HPDE6-E6E7 (cell line): ENCODE measurements at regions not wholly inside any gene's neighbourhood (a gene's known extent, or its start where the extent isn't known, plus 50 kb on each side); places are given as distances from the start of the nearest gene placed in this dataset.
"Not testable (repeated sequence)": the region's sequence is repeated elsewhere in the genome, so short reads cannot be mapped to it uniquely, and the experiment has no call there.

ENCODE experiments used
- DNase-seq: peaks from one replicate; pipeline ENCODE4 v3.0.0; 2011; ENCODE audit warnings: missing footprints; ENCODE audit errors: extremely low spot score

DNA sequence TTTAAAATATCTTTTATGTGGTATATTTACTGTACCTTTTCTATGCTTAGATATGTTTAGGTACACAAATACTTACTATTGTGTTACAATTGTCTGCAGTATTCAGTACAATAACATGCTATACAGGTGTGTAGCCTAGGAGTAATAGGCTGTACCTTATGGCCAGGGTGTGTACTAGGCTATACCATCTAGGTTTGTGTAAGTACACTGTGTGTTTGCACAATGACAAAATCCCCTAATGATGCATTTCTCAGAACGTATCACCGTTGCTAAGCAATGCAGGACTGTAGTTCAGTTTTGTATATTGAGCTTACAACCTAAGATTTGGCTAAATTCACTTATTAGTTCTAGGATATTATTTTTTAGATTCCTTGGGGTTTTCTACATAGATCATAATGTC is 332.3 kb upstream of the HS6ST1 start:
- DNase-seq, result no peak

DNA sequence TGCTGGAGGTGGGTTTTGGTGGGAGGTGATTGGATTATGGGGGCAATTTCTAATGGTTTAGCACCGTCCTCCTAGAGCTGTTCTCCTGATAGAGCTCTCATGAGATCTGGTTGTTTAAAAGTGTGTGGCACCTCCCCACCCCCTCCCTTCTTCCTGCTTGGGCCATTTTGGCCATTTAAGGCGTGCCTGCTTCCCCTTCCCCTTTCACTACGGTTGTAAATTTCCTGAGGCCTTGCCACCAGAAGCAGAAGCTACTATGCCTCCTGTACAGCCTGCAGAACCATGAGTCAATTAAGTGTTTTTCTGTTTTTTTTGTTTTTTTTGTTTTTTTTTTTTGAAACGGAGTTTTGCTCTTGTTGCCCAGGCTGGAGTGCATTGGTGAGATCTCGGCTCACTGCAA is 335.7 kb upstream of the HS6ST1 start:
- no peak for DNase-seq

DNA sequence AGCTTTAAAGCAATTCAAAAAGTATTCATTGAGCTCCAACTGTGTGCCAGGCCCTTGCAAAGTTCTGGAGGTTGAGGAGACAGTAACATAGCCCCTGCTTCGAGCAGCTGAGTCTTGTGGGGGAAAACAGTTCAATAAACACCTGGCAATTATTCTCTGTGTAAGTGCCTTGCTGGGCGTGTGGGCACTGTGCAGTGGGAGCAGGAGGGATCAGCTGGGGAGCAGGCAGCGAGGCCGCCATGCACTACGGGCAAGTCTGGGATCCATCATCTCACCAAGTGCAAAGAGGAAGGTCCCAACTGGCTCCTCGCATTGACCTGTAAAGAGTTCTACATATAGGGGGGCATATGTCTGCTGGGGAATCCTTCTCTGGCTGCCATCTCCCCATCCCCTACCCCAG is 342.2 kb upstream of the HS6ST1 start:
- DNase-seq, result no peak

DNA sequence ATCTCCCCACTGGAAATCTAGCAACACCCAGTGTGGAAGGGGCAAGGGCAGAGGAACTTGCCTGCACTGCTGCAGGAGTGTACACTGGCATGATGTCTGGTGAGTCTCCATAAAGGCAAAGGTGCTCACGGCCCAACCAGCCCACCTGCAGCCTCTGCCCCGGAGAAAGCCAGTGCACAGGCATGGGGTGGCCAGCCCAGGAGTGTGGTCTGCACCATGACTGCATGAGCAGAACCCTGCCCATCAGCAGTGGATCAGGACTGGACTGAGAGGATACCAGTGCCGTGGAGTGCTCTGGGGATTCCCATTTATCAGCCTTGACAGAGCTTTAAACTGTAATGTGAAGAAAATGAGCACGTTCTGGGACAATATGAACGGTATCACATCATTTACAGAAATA is 342.6 kb upstream of the HS6ST1 start:
- DNase-seq, result no peak

DNA sequence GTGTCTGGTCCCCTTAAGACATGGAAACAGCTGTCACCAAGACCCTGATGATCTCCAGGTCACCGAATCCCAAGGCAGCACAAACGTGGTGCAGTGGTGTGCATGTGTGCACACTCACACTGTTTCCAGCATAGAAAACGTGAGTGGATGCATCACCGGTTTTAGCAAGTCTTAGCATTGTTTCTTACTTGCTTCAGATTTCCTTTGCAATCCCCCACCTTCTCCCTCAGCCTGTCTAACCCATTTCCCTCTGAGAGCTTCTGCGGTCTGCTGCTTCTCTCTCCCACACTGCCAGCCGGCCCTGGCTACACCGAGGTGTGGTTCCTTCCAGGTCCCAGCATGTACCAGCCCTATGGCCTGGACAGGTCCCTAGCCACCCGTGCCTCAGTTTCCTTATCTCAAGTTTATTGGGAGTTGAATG is 343.4 kb upstream of the HS6ST1 start:
- DNase-seq, result no peak

DNA sequence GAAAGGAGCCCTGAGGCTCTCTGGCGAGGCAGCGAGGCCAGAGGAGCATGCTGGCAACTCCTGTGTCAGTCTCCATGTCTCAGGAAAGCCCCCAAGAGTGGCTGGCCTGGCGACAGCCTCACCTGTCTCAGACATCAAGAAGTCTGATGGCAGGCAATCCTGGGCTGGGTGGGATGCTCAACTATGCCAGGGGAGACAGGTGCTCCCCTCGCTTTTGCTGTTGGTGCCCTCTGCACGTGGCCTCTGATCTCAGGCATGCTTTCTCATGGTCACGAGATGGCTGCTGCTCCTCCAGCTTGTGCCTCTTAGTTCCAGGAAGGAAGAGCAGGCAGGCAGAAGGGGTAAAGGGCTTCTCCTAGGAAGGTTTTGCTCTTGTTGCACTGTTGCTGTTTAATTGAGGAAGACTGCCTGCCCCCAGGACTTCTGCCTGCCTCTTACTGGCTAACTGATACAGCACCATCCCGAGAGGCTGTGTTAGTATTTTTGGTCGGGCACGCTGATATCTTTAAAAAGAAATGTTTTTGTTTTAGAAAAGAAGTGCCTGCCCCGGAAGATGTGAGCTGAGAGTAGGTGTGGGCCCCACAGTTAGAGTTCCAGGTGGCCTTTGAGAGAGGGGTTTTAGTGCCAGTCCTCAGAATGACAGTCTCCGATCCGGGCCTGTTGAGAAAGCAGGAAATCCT is 344.8 kb upstream of the HS6ST1 start:
- DNase-seq, result no peak

DNA sequence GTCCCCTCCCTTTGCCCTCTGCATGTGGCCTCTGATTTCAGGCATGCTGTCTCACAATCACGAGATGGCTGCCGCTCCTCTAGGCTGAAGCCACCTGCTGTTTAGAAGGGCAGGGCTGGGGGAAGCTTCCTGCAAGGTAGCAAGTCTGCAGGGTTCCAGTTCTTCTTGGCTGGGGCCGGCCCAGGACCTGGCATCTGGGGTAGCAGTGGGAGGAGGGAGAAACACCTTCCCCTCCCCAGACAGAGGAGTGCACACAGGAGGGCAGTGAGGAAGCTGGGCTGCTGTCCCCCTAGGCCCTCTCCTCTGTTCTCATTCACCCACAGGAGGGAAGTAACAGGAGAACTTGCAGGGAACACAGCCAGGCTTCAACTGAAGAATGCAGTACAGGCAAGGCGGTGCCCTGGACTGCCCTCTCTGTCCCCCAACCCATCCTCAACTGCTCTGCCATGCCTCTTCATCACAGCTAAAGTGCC is 345.9 kb upstream of the HS6ST1 start:
- no peak for DNase-seq

DNA sequence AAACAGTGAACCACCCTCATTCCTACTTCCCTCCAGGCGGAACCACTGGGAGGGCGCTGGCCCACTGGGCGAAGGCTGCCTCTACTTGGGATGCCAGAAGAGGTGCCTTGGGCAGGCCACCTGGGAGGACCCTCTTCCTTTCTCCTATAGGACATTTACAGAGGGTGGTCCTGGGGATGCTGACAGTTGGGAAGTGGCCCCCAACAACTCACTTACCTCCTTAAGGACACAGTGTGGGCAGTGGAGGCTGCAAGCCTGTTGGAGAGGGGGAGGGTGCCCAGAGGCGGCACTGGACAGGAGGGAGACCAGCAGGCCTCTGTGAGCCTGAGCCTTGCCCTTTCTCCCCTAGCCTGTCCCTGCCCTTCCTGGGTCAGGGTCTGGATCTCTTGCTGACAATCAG is 346.4 kb upstream of the HS6ST1 start:
- DNase-seq, result no peak

DNA sequence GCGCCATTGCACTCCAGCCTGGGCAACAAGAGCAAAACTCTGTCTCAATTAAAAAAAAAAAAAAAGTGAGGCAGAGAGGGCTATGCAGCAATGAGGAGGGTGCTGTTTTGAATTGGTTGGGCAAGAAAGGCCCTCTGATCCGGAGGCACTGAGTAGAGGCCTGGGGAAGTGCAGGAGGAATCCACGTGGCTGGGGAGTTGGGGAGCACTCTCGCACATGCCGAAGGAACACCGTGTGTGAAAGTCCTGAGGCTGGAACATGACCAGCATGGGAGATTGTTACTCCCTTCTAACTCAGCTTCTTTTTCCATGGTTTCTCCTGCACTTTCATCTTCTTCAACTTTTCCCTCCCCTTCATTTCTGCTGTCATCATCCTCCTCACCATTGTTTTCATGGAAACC is 347.9 kb upstream of the HS6ST1 start:
- no peak for DNase-seq

DNA sequence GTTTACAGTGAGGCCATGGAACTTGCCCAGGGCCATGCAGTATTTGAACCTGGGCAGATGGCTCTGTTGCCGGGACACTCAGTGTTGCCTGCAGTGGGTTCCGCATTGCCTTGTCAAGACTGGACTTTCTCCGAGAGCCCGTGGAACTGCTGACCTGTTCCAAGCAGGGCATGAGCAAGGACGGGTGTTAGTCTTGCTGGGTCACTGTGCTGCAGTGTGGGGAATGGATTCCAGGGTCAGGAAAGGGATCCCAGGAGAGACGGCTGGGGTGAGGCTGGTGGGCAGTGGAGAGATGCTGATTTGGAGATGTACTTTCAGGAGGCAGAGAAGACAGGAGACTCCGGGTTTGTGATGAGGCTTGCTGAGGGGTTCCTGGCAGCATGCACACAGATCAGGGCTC is 348.7 kb upstream of the HS6ST1 start:
- no peak for DNase-seq

DNA sequence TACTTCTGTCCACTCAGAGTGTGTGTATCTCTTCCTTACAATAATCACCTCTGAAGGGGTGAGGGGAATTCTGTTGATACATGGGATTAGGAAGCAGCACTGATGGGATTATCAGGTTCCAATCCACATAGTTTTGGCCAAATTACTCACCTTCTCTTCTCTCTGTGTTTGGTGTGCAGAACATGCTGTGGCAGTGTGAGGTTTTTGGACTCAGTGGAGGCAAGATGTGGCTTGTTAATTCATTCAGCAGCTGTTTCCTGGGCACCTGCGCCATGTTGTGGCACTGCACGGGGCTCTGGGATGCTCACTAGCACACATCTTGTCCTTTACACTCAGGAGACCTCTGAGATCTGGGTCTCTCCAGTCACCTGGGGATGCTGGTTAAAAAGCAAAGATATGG is 350.3 kb upstream of the HS6ST1 start:
- DNase-seq, result no peak

DNA sequence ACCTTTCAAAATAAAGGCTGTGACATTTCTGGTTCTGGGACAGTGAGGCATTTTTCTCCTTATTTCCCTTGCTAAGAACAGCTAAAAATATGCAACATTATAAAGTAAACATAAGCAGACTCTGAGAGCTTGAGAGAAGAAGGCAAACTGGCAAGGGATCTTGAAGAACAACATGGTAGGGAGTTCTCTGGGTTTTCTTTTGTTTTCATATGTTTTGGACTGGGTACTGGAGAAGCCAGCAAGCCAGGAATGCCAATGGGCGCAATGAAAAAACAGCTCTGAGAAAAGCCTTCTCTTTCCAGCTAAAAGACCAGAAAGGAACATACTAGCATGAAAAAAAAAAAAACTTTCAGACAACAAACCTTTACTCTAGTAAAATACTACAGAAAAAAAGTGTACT is 351.4 kb upstream of the HS6ST1 start:
- no peak for DNase-seq

DNA sequence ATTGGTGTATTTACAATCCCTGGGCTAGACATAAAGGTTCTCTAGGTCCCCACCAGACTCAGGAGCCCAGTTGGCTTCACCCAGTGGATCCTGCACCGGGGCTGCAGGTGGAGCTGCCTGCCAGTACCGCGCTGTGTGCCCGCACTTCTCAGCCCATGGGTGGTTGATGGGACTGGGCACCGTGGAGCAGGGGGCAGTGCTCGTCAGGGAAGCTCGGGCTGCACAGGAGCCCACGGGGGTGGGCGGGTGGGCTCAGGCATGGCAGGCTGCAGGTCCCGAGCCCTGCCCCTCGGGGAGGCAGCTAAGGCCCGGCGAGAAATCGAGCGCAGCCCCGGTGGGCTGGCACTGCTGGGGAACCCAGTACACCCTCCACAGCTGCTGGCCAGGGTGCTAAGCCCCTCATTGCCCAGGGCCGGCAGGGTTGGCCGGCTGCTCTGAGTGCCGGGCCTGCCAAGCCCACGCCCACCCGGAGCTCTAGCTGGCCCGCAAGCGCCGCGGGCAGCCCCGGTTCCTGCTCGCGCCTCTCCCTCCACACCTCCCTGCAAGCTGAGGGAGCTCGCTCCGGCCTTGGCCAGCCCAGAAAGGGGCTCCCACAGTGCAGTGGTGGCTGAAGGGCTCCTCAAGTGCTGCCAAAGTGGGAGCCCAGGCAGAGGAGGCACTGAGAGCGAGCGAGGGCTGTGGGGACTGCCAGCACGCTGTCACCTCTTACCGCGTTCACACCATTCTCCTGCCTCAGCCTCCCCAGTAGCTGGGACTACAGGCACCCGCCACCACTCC is 353.5 kb upstream of the HS6ST1 start:
- not testable (repeated sequence) for DNase-seq

DNA sequence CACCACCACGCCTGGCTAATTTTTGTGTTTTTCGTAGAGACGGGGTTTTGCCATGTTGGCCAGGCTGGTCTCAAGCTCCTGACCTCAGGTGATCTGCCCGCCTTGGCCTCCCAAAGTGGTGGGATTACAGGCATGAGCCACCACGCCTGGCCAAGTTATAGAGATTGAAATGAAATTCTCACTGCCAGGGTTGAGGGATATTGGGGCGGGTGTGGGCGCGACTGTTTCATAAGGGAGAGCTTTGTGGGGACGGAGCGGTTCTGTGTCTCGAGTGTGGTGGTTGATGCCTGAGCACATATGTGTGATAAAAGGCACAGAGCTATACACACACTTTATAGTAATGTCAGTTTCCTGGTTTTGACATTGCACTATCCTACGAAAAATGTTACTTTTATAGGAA is 361.0 kb upstream of the HS6ST1 start:
- DNase-seq, result not testable (repeated sequence)

DNA sequence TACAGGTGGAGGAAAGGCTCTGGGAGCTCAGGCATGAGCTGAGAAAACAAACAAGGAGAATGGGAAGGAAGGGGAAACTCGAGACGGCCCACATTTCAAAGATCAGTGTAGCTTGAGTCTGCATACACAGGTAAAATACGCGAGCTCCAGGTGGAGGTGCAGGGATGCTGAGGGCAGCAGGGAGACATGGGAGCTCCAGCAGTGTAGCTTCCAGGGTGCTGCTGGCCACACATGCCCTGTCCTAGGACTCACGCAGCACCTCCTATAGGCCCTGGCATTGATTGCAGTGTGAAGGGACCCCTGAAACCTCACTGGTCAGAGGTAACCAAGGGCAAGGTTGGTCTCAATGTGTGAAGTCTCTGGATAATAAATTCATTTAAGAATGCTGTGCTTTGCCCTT is 362.8 kb upstream of the HS6ST1 start:
- no peak for DNase-seq

DNA sequence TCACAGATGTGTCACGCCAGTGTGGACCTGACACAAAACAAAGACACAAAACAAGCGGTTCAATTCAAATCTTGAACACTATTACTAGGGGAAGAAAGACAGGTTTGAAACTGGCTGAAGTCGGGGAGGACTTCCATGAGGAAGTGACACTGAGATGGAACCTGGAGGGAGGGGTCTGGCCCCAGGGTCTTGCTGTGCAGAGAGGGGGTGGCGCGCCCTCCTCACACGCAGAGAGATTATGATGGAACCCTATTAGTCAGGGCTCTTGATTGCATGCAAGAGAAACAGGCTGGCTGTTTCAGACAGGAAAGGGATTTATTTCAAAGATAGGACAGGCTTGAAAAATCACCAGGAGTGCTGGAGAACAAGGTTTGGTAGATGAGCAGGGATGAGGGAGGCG is 363.6 kb upstream of the HS6ST1 start:
- no peak for DNase-seq

DNA sequence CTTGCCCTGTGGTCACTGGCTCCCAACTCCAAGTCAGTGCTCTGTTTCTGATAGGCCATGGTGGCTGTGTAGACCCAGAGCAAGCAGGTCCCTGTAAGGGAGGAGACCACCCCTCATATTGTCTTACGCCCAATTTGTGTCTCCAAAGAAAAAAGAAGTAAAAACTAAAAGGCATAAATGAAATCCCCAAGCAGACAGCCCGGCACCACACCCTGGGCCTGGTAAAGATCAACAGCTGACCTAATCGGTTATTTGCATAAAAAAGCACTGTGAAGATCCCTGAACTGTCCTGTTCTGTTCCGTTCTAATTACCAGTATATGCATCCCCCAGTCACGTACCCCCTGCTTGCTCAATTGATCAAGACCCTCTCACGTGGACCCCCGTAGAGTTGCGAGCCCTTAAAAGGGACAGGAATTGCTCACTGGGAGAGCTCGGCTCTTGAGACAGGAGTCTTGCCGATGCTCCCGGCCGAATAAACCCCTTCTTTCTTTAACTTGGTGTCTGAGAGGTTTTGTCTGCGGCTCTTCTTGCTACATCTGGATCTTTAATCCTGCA is 364.1 kb upstream of the HS6ST1 start:
- DNase-seq, result no peak

DNA sequence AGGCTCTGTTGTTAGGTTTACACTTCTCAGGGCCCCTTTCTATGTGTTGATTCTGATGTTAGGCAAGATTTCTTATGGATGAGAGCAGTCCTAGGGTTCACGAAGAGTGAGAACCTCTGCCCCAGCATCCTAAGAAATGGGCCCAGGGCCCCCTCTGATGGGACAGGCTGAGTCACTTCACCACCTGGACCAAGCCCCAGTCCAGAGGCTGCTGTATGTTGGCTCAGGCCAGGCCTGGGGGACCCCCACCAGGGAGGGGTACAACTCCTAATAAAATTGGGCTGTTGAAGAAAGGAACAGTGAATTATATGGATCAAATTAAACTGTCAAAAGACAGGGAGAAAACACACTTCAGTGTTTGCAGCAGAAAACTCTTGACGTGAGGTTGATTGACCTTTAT is 365.9 kb upstream of the HS6ST1 start:
- no peak for DNase-seq

DNA sequence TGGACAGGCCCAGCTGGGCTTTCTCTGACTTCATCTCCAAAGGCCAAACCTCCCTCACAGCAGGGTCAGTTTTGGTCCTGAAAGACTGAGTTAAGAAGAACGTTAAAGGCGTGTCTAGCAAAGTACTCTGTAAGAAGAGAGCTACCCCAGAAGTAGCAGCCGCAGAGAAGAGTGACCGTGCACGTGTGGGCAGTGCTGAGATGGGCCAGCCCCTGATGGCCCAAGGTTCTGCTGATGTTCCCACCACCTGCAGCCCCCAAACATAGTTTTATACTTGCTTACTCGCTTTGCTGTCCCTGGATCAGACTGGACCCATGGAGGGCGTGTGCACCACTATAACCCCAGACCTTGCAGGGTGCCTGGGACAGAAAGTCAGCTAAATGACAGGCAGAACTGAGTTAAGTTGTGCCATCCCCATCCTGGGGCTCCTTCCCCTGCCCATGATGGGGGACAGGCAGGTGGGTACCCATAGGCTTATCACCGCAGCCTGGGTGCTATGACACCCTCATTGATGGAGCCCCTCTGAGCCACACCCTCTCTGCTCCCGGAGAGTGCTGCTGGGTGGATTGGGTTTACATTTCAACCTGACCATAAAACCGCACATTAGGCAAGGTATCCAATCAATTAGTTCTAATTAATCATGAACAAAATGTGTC is 367.3 kb upstream of the HS6ST1 start:
- DNase-seq, result no peak

DNA sequence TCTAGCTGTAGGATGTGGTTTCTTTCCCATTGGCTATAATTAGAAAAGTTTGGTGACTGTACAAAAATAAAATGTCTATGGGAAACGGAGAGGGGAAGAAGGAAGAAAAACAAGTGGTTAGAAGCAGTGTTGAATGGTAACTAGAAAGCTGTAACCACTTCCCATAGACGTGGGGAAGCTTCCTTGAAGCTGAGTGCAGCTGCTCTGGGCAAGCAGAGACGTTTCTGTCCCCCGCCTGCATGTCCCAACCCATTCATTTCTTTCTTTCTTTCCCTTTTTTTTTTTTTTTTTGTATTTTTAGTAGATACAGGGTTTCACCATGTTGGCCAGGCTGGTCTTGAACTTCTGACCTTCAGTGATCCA is 367.8 kb upstream of the HS6ST1 start:
- no peak for DNase-seq

DNA sequence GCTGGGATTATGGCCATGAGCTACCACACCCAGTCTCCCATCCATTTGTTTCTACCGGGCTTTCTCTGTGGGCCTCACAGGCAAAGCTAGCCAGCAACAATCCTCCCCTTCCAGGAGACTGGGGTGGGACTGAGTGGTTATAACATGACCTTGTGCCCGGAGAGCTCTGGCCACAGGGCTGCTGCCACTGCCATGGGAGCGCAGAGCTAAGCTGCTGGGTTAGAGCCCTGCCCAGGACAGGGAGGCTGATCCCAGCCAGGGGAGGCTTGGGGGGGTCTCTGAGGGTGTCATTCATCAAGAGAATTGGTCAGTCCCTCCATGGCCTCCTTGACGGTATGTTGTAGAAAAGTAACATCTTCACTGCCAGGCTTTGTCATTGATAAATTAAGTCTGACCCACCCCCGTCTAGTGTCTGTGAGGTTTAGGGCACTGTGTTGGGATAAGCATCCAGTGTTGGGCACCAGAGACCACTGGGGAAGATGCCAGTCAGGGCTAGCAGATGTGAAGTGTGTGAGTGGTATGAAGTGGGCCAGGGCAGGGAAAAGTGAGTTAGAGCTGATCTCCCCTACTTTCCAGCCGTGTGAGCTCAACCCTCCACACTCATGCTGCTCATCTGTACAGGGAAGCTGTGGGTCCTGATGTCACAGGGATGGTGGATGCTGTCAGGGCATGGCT is 368.4 kb upstream of the HS6ST1 start:
- no peak for DNase-seq

DNA sequence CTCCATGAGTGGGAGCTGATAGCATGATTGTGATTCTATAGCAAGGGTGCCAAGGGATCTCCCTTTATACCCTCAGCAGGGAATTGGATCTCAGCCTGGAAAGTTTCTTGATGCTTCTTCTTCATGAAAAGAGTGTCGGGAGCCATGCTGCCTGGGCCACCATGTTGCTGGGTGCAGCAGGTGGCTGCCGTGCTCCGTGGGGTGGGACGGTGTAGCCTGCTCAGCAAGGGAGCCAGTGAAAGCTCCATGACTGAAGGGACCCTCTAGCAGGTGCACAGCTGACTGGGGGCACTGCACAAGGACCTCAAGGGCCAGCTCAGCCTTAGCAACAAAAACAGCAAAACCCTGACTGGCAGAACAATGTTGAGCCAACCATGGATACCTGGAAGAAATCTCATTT is 368.9 kb upstream of the HS6ST1 start:
- DNase-seq, result no peak
